HCT116 (cell line): ENCODE measurements at regions not wholly inside any gene's neighbourhood (a gene's known extent, or its start where the extent isn't known, plus 50 kb on each side); places are given as distances from the start of the nearest gene placed in this dataset.

Source experiments
- ATAC-seq: fragments of 200-7000 bp; cut with Tn5 transposase; 2 replicates; pipeline ENCODE4 v1.9.1; 2020; ENCODE audit warnings: mild to moderate bottlenecking, moderate library complexity
- BruUV-seq: library from RNA; stranded (reverse); fragments of 400-500 nt; replicated peaks from 2 replicates; lab custom pipeline; 2021; lab: Mats Ljungman, UMichigan
- CTCF ChIA-PET: fragments of 300-600 bp; sonication (Branson Sonifier 250); formaldehyde crosslinking; loops from one replicate; lab custom pipeline; 2021; ENCODE audit warnings: antibody characterized with exemption; lab: Charles Lee
- POLR2A ChIA-PET: fragments of 300-600, 350-600 bp; sonication (Branson Sonifier 250); formaldehyde crosslinking; loops from one replicate; lab custom pipeline; 2021; ENCODE audit warnings: antibody characterized with exemption; lab: Charles Lee
- RAD21 ChIA-PET, 2 experiments: fragments of 300-600 bp; sonication (Branson Sonifier 250); formaldehyde crosslinking; loops; one replicate each; lab custom pipeline; 2023; ENCODE audit warnings: low total read pairs in 2 of 2; ENCODE audit not compliant: uncharacterized antibody in 2 of 2, unreplicated experiment in 2 of 2, low non-redundant PET in 1 of 2; lab: Charles Lee
- DNase-seq: peaks from one replicate; pipeline ENCODE4 v3.0.0-alpha.2; 2010; ENCODE audit warnings: low read depth, low spot score
- H2AFZ ChIP-seq: fragments of 200-600 bp; shearing (Covaris generic), sonication (generic); 2 replicates; pipeline ENCODE4 v1.6.1; 2017; ENCODE audit warnings: low read depth, mixed run types, mixed read lengths, antibody characterized with exemption, low read length; ENCODE audit not compliant: poor library complexity, severe bottlenecking
- H3K27ac ChIP-seq: 2 replicates; pipeline ENCODE4 v1.5.1; 2012; ENCODE audit warnings: low read depth, low read length
- H3K27me3 ChIP-seq: fragments of 200-600 bp; sonication (generic); 2 replicates; pipeline ENCODE4 v1.6.1; 2016; ENCODE audit warnings: mixed run types, low read length, mixed read lengths; ENCODE audit not compliant: insufficient read depth
- H3K36me3 ChIP-seq, 2 experiments: fragments of 200-500 bp in 1 of 2; fragments of 200-600 bp in 1 of 2; sonication (Bioruptor generic) in 1 of 2; sonication (generic) in 1 of 2; 2 replicates each; pipeline versions ENCODE4 v1.5.1 to v1.6.1; 2014 to 2016; ENCODE audit warnings: low read length in 2 of 2, inconsistent platforms in 1 of 2, mixed read lengths in 1 of 2, mixed run types in 1 of 2; ENCODE audit not compliant: insufficient read depth in 2 of 2, control insufficient read depth in 1 of 2
- H3K4me1 ChIP-seq, 2 experiments: fragments of 200-600 bp in 1 of 2; sonication (generic) in 1 of 2; 2 replicates each; pipeline versions ENCODE4 v1.5.1 to v1.6.1; 2012 to 2017; ENCODE audit warnings: low read length in 2 of 2, inconsistent platforms in 1 of 2, mild to moderate bottlenecking in 1 of 2, mixed read lengths in 1 of 2, mixed run types in 1 of 2, moderate library complexity in 1 of 2; ENCODE audit not compliant: insufficient read depth in 2 of 2, control insufficient read depth in 1 of 2
- H3K4me2 ChIP-seq: fragments of 200-600 bp; sonication (generic); 2 replicates; pipeline ENCODE4 v1.6.1; 2017; ENCODE audit warnings: mixed run types, low read length, mixed read lengths
- H3K4me3 ChIP-seq, 2 experiments: fragments of 200-600 bp in 1 of 2; sonication (generic) in 1 of 2; replicated peaks in 1 of 2; 2 replicates each; pipeline ENCODE4 v1.5.1; 2011 to 2016; ENCODE audit warnings: low read length in 2 of 2, control low read depth in 1 of 2, low read depth in 1 of 2, mild to moderate bottlenecking in 1 of 2, mixed read lengths in 1 of 2, mixed run types in 1 of 2
- H3K79me2 ChIP-seq: fragments of 200-600 bp; sonication (generic); 2 replicates; pipeline ENCODE4 v1.6.1; 2017; ENCODE audit warnings: mild to moderate bottlenecking, mixed run types, low read length, moderate library complexity, mixed read lengths; ENCODE audit not compliant: insufficient read depth
- H3K9ac ChIP-seq: fragments of 200-600 bp; sonication (generic); 2 replicates; pipeline ENCODE4 v1.6.1; 2016; ENCODE audit warnings: low read length, mixed read lengths
- H3K9me2 ChIP-seq: fragments of 200-600 bp; sonication (generic), shearing (Covaris generic); 2 replicates; pipeline ENCODE4 v1.6.1; 2017; ENCODE audit warnings: mixed run types, mild to moderate bottlenecking, moderate library complexity; ENCODE audit not compliant: insufficient read depth
- H3K9me3 ChIP-seq, 2 experiments: fragments of 200-500 bp in 1 of 2; fragments of 200-600 bp in 1 of 2; sonication (Bioruptor generic) in 1 of 2; sonication (generic) in 1 of 2; 2 replicates each; pipeline ENCODE4 v1.6.1; 2014 to 2017; ENCODE audit warnings: low read length in 2 of 2, mixed read lengths in 2 of 2, inconsistent platforms in 1 of 2, low read depth in 1 of 2, mild to moderate bottlenecking in 1 of 2, mixed run types in 1 of 2, moderate library complexity in 1 of 2; ENCODE audit not compliant: control insufficient read depth in 1 of 2, insufficient read depth in 1 of 2
- H4K20me1 ChIP-seq: fragments of 200-600 bp; sonication (generic), shearing (Covaris generic); 2 replicates; pipeline ENCODE4 v1.6.1; 2017; ENCODE audit warnings: mixed run types, mild to moderate bottlenecking, moderate library complexity; ENCODE audit not compliant: insufficient read depth
- SP1 ChIP-seq: IDR thresholded peaks from 2 replicates; pipeline ENCODE4 v1.6.1; 2012; ENCODE audit warnings: low read depth
- SRF ChIP-seq: IDR thresholded peaks from 2 replicates; pipeline ENCODE4 v1.6.1; 2012; ENCODE audit warnings: low read depth
- intact Hi-C: fragments of 100-400 bp; cut with micrococcal nuclease; formaldehyde crosslinking; loops from 2 replicates; pipeline ENCODE4 v1.10.0; 2022

DNA sequence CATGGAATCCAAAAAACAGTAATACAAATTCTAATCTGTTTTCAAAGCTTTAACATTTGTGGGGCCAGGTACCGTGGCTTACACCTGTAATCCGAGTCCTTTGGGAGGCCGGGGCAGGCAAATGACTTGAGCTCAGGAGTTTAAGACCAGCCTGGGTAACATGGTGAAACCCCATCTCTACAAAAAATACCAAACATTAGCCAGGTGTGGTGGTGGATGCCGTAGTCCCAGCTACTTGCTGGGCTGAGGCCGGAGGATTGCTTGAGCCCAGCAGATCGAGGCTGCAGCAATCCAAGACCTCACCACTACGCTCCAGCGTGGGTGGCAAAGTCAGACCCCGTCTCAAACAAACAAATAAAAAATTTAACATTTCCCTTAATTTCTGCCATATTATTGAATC, 74.3 kb upstream of the SALL3 start:
- TF ChIP-seq SP1 = no peak
- RAD21 ChIA-PET = no interaction called here
- H3K27ac ChIP-seq = no peak overlapping the region
- ATAC-seq (no peak), DNase-seq (no peak)
- H3K9me2 ChIP-seq = no peaks in the 10 kb centered on the region
- H3K36me3 ChIP-seq = no peaks in the 10 kb centered on the region
- no peak overlapping the region for H3K4me3 ChIP-seq
- peaks cover 20% of the 10 kb centered on the region; the same call in 1 of the 2 replicates for H3K27me3 ChIP-seq
- POLR2A ChIA-PET = no interaction called here
- no peaks in the 10 kb centered on the region for H3K9me3 ChIP-seq
- H4K20me1 ChIP-seq = no peaks in the 10 kb centered on the region
- H3K79me2 ChIP-seq = no peaks in the 10 kb centered on the region
- intact Hi-C loops = no loop called here
- CTCF ChIA-PET = no interaction called here
- no peaks in the 10 kb centered on the region for H3K4me1 ChIP-seq
- BruUV-seq = no TSS peak
- no peak overlapping the region for H3K4me2 ChIP-seq
- H2AFZ ChIP-seq = no peak overlapping the region
- no peak overlapping the region for H3K9ac ChIP-seq

- no peak overlapping the region for H3K27ac ChIP-seq
- no peaks in the 10 kb centered on the region for H3K9me3 ChIP-seq
- H3K4me1 ChIP-seq = no peaks in the 10 kb centered on the region
- TF ChIP-seq SRF = no peak
- H3K9me2 ChIP-seq = no peaks in the 10 kb centered on the region
- H2AFZ ChIP-seq = no peak overlapping the region
- DNase-seq (no peak), ATAC-seq (no peak)
- H3K9ac ChIP-seq = no peak overlapping the region
- RAD21 ChIA-PET = no interaction called here
- H3K4me3 ChIP-seq = no peak overlapping the region
- H3K4me2 ChIP-seq = no peak overlapping the region
- POLR2A ChIA-PET = no interaction called here
- peaks cover 20% of the 10 kb centered on the region; the same call in 1 of the 2 replicates for H3K27me3 ChIP-seq
- CTCF ChIA-PET = no interaction called here
- H3K79me2 ChIP-seq = no peaks in the 10 kb centered on the region
- no TSS peak for BruUV-seq
- H4K20me1 ChIP-seq = no peaks in the 10 kb centered on the region
- no peaks in the 10 kb centered on the region for H3K36me3 ChIP-seq
- intact Hi-C loops = no loop called here
Observed at GRCh38 chr18:78906066-78906465, 73.6 kb upstream of the SALL3 start.
